ENCODE measurements at regions not wholly inside any gene's neighbourhood (a gene's known extent, or its start where the extent isn't known, plus 50 kb on each side); places are given as distances from the start of the nearest gene placed in this dataset.

- DNase-seq = no peak
Observed at GRCh38 chr5:74073257-74073656, 447.3 kb downstream of the ARHGEF28 start.

GRCh38 chr5:74072646-74073045 is 446.6 kb downstream of the ARHGEF28 start:
- DNase-seq = no peak

GRCh38 chr5:74070766-74071165 is 444.8 kb downstream of the ARHGEF28 start:
- no peak for DNase-seq

- DNase-seq = no peak
Observed at GRCh38 chr5:74069741-74070140, 443.7 kb downstream of the ARHGEF28 start.

GRCh38 chr5:74067748-74068541 is 441.9 kb downstream of the ARHGEF28 start:
- DNase-seq = no peak

GRCh38 chr5:74064911-74065310 is 438.9 kb downstream of the ARHGEF28 start:
- DNase-seq = no peak

GRCh38 chr5:74064225-74064624 is 438.2 kb downstream of the ARHGEF28 start:
- no peak for DNase-seq

DNA sequence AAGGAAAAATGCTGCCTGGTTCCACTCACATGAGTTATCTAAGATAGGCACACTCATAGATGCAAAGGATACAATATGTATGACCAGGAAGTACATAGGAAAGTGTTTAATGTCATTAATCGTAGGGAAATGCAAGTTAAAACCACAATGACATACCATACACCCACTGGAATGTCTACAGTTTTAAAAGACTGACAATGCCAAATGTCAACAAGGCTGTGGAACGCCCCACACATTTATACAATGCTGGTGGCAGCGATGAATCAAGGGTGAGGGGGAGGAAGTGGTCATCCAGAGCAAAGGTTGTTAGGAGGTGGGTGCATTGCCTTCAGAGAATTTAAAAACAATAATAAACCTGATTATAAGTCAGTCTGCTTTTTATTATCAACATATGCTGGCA is 437.8 kb downstream of the ARHGEF28 start:
- DNase-seq = no peak

DNA sequence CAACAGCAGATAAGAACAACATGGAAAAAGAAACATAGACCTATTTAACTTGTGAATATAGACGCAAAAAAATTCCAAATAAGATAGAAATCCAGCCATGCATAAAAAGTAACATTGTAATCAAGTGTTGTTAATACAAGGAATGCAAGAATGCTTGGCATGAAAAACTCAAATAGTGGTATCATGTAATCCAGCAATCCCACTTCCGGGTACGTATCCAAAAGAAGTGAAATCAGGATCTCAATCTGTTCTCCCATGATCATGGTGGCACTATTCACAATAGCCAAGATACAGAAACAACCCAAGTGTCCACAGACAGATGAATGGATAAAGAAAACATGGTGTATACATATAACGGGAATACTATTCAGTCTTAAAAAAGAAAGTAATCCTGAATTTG is 437.4 kb downstream of the ARHGEF28 start:
- DNase-seq = no peak

GRCh38 chr5:74061292-74061691 is 435.3 kb downstream of the ARHGEF28 start:
- DNase-seq = no peak

DNA sequence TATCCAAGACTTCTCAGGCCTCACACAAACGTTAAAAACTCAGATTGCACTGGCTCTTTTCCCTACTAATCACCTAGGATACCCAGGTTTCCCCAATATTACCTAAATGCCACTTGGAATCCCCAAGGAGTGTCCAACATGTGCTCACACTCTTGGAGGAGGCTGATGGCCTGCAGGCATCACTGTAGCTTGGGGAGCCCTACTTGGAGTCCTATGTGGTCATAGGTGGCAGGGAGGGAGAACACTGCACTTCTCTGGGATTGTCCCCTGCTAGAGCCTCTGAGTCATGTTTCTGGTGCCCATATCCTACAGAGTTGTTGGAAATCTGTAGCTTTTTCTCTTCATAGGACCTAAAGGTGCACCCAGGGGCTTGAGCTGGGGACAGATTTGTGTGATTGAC is 433.7 kb downstream of the ARHGEF28 start:
- no peak for DNase-seq

GRCh38 chr5:74056789-74057164 is 430.8 kb downstream of the ARHGEF28 start:
- no peak for DNase-seq

- DNase-seq = no peak
Observed at GRCh38 chr5:74056107-74056788, 430.3 kb downstream of the ARHGEF28 start.

- no peak for DNase-seq
Observed at GRCh38 chr5:74055486-74056106, 429.6 kb downstream of the ARHGEF28 start.

- no peak for DNase-seq
Observed at GRCh38 chr5:74054641-74055421, 428.8 kb downstream of the ARHGEF28 start.

DNA sequence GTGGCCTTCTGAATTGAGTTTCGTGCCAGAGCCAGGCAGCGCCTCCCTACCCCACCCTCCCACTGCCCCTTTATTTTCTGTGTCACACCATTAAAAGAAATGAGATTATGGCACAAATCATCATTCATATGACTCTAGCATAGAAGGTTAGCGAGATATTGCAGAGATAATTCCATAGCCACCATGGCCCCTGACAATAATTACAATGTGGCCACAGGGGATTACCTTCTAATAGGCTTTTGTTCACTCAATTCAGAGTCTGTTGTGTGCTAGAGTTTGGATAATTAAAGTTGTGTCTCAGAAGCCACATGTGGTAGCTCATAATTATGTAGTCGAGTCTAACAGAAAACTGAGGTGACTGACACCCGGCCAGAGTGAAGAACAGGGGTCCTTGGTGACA is 428.1 kb downstream of the ARHGEF28 start:
- DNase-seq = no peak

- no peak for DNase-seq
Observed at GRCh38 chr5:74052441-74053221, 426.6 kb downstream of the ARHGEF28 start.

- no peak for DNase-seq
Observed at GRCh38 chr5:74051076-74051475, 425.1 kb downstream of the ARHGEF28 start.

DNA sequence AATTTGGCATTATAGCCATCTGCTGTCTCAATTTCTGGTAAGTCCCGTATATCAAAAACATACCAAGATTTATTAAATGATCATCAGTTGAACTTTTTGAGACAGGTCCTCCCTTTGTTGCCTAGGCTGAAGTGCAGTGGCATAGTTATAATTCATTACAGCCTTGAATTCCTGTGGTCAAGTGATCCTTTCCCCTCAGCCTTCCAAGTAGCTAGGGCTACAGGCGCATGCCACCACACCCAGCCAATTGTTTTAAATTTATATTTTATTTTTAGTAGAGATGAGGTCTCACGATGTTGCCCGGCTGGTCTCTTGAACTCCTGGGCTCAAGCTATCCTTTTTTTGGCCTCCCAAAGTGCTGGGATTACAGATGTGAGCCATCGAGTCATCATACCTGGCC is 418.9 kb downstream of the ARHGEF28 start:
- no peak for DNase-seq

- DNase-seq = no peak
Observed at GRCh38 chr5:74042959-74043358, 417.0 kb downstream of the ARHGEF28 start.

DNA sequence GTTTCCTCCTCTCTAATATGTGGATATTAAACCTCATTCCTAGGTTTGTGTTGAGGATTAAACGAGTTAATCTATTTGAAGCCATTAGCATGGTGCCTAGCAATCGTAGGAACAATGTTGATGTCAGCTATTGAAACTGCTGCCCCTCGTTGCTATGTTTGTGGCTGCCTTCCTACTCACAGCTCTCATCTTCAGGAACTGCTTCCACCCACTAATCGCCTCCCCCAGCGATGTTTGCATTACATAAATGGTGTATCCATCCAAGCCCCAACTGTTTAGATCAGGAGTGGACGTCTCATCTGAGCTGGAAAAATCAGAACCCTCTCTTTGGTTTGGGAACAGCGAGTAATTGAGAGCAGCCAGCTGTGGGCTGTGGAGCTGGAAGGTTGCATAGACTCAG is 416.6 kb downstream of the ARHGEF28 start:
- DNase-seq = no peak

GRCh38 chr5:74041913-74042312 is 415.9 kb downstream of the ARHGEF28 start:
- DNase-seq = no peak
